CD4-positive, alpha-beta T cell (primary cell): ENCODE measurements at regions not wholly inside any gene's neighbourhood (a gene's known extent, or its start where the extent isn't known, plus 50 kb on each side); places are given as distances from the start of the nearest gene placed in this dataset.

ENCODE experiments used
- ATAC-seq: fragments of 200-7000 bp; cut with Tn5 transposase; one replicate; pipeline ENCODE4 v1.10.0; 2022; ENCODE audit warnings: mild to moderate bottlenecking; ENCODE audit not compliant: poor library complexity
- CTCF ChIA-PET: fragments of 350-600 bp; sonication (Branson Sonifier 250); formaldehyde crosslinking; loops from one replicate; lab custom pipeline; 2021; ENCODE audit warnings: antibody characterized with exemption, inconsistent platforms; lab: Charles Lee
- POLR2A ChIA-PET: fragments of 350-600 bp; sonication (Branson Sonifier 250); formaldehyde crosslinking; loops from one replicate; lab custom pipeline; 2021; ENCODE audit warnings: antibody characterized with exemption, inconsistent platforms; lab: Charles Lee
- DNase-seq, 14 experiments: peaks; one replicate each; pipeline ENCODE4 v3.0.0-alpha.2; 2013 to 2020; ENCODE audit warnings: mixed read lengths in 2 of 14
- H3K27ac ChIP-seq, 2 donors: one replicate each; pipeline versions ENCODE4 v1.5.1 to v1.7.0; 2013; ENCODE audit warnings: low read length in 2 of 2, low read depth in 1 of 2, mild to moderate bottlenecking in 1 of 2
- H3K27me3 ChIP-seq, 2 experiments: 1 replicate in 1 of 2; 2 replicates in 1 of 2; pipeline versions ENCODE4 v1.6.1 to v1.7.0; 2013; ENCODE audit warnings: low read length in 2 of 2, control low read depth in 1 of 2, mild to moderate bottlenecking in 1 of 2, moderate library complexity in 1 of 2; ENCODE audit not compliant: insufficient read depth in 2 of 2, control insufficient read depth in 1 of 2
- H3K36me3 ChIP-seq: one replicate; pipeline ENCODE4 v1.6.1; 2013; ENCODE audit warnings: low read length, control low read depth; ENCODE audit not compliant: insufficient read depth
- H3K4me1 ChIP-seq: one replicate; pipeline ENCODE4 v1.6.1; 2013; ENCODE audit warnings: low read length, control low read depth; ENCODE audit not compliant: insufficient read depth
- H3K4me3 ChIP-seq: one replicate; pipeline ENCODE4 v1.5.1; 2013; ENCODE audit warnings: mild to moderate bottlenecking, low read length, moderate library complexity
- H3K9me3 ChIP-seq, 2 experiments: 1 replicate in 1 of 2; 2 replicates in 1 of 2; pipeline versions ENCODE4 v1.6.1 to v1.7.0; 2013; ENCODE audit warnings: low read length in 2 of 2, mild to moderate bottlenecking in 2 of 2, control low read depth in 1 of 2, moderate library complexity in 1 of 2; ENCODE audit not compliant: control insufficient read depth in 1 of 2, insufficient read depth in 1 of 2
- H3K27ac Mint-ChIP-seq: one replicate; pipeline ENCODE4 v1.8.0; 2020; ENCODE audit warnings: mixed read lengths
- H3K27me3 Mint-ChIP-seq: one replicate; pipeline ENCODE4 v1.8.0; 2021; ENCODE audit warnings: mixed read lengths
- H3K36me3 Mint-ChIP-seq: one replicate; pipeline ENCODE4 v1.8.0; 2021; ENCODE audit warnings: low read depth, mixed read lengths
- H3K4me1 Mint-ChIP-seq: one replicate; pipeline ENCODE4 v1.8.0; 2021; ENCODE audit warnings: low read depth, mixed read lengths
- H3K4me3 Mint-ChIP-seq: one replicate; pipeline ENCODE4 v1.8.0; 2020; ENCODE audit warnings: mild to moderate bottlenecking, mixed read lengths
- H3K9me3 Mint-ChIP-seq: one replicate; pipeline ENCODE4 v1.8.0; 2020; ENCODE audit warnings: mixed read lengths
- intact Hi-C, 2 experiments: fragments of 100-400 bp; cut with DNase I in 1 of 2; cut with micrococcal nuclease in 1 of 2; formaldehyde crosslinking; loops; one replicate each; pipeline versions ENCODE4 v1.15.1 to v1.9.0; 2023 to 2025; cut with DNase I, micrococcal nuclease
- TF ChIP-seq, protein P1 (sequence below): fragments of 200-600 bp; IDR thresholded peaks from one replicate; pipeline ENCODE4 v1.8.0; 2022; ENCODE audit warnings: antibody characterized with exemption, mild to moderate bottlenecking

DNA sequence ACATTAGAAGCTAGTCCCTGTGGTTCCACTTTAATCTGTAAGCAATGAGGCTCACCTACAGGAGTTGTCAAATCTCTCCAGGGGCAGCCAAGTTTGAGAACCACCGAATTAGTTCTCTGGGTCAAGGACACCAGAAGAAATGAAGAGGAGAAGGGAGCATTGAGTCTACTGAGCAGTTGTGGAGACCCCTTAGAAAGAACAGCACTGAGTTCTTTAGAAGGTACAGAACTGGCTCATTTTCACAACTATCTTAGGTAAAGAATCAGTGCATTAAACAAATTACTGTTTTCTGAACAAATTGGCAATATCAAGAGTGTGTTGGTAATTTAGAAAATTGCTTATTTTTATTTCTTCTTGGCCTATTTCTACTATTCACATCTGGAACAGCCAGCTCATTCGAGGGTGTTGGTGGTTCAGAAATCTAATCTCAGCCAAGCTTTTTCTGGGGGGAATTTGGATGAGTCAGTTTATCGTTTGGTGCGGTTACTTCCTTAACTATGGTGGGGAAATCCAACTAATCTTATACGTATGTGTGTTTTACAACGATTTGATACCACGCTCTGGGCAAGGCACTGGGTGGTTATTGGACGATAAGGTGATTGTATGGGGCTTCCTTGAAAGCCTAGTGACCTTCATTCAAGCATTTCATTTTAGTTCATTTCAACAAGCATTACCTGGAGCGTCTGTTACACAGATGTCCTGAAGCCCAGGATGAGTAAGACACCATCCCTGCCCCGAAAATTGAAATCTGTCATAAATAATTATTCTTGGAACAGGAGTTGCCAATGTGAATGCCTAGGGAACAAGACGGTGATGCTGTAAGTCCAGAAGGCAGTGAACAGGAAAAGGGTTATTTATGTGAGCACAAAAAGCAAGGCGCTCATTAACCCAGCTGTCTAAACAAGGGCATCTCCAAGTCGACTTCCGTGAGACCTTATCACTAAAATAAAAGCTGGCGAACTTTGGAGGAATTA is 52.0 kb upstream of the TMPRSS2 start:
- no peak for ATAC-seq
- CTCF ChIA-PET, result no interaction called here
- H3K4me3 ChIP-seq, result no peak overlapping the region

DNA sequence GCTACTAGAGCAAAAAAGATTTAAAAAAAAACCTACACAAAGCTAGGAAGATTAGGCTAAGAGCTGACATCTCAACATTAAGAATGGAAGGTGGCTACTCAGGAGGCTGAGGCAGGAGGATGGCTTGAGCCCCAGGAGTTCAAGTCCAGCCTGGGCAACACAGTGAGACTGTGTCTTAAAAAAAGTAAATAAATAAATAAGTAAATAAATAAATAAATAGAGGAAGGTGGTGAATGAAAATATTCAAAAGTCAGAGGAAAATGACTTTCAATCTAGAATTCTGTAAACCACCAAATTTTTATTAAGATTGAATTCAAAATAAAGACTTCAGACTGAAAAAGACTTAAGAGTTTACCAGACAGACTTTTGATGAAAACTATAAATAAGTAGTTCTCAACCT is 50.9 kb upstream of the TMPRSS2 start:
- H3K27me3 Mint-ChIP-seq, result peaks cover 12% of the 10 kb centered on the region
- Histone ChIP-seq H3K27me3 (peaks cover 0 to 7% of the 10 kb centered on the region in 2 experiments), H3K27ac (no peak overlapping the region), H3K36me3 (no peaks in the 10 kb centered on the region), H3K4me1 (no peaks in the 10 kb centered on the region), H3K9me3 (no peaks in the 10 kb centered on the region), H3K4me3 (no peak overlapping the region)
- H3K4me3 Mint-ChIP-seq, result no peak overlapping the region
- ATAC-seq (no peak), DNase-seq (no peak)
- no peaks in the 10 kb centered on the region for H3K9me3 Mint-ChIP-seq
- TF ChIP-seq, protein P1, sequence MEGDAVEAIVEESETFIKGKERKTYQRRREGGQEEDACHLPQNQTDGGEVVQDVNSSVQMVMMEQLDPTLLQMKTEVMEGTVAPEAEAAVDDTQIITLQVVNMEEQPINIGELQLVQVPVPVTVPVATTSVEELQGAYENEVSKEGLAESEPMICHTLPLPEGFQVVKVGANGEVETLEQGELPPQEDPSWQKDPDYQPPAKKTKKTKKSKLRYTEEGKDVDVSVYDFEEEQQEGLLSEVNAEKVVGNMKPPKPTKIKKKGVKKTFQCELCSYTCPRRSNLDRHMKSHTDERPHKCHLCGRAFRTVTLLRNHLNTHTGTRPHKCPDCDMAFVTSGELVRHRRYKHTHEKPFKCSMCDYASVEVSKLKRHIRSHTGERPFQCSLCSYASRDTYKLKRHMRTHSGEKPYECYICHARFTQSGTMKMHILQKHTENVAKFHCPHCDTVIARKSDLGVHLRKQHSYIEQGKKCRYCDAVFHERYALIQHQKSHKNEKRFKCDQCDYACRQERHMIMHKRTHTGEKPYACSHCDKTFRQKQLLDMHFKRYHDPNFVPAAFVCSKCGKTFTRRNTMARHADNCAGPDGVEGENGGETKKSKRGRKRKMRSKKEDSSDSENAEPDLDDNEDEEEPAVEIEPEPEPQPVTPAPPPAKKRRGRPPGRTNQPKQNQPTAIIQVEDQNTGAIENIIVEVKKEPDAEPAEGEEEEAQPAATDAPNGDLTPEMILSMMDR, result no peak
- no peak overlapping the region for H3K27ac Mint-ChIP-seq
- no peaks in the 10 kb centered on the region for H3K4me1 Mint-ChIP-seq
- POLR2A ChIA-PET, result no interaction called here
- CTCF ChIA-PET, result no interaction called here
- no peaks in the 10 kb centered on the region for H3K36me3 Mint-ChIP-seq
- intact Hi-C loops, result no loop called here

More for the DNA sequence above, 52.0 kb upstream of the TMPRSS2 start:
- no peak overlapping the region for H3K27ac ChIP-seq
- TF ChIP-seq, protein P1, result no peak
- no peaks in the 10 kb centered on the region for H3K36me3 ChIP-seq
- peaks cover 12% of the 10 kb centered on the region for H3K27me3 Mint-ChIP-seq
- H3K4me1 ChIP-seq, result no peaks in the 10 kb centered on the region
- no peak overlapping the region for H3K4me3 Mint-ChIP-seq
- no peak for DNase-seq
- peaks cover 1% of the 10 kb centered on the region for H3K4me1 Mint-ChIP-seq
- intact Hi-C loops, result no loop called here
- H3K27ac Mint-ChIP-seq, result no peak overlapping the region
- no peaks in the 10 kb centered on the region for H3K9me3 ChIP-seq
- H3K27me3 ChIP-seq, result peaks cover 0 to 7% of the 10 kb centered on the region in 2 experiments
- no peaks in the 10 kb centered on the region for H3K36me3 Mint-ChIP-seq
- no peaks in the 10 kb centered on the region for H3K9me3 Mint-ChIP-seq
- POLR2A ChIA-PET, result no interaction called here

DNA sequence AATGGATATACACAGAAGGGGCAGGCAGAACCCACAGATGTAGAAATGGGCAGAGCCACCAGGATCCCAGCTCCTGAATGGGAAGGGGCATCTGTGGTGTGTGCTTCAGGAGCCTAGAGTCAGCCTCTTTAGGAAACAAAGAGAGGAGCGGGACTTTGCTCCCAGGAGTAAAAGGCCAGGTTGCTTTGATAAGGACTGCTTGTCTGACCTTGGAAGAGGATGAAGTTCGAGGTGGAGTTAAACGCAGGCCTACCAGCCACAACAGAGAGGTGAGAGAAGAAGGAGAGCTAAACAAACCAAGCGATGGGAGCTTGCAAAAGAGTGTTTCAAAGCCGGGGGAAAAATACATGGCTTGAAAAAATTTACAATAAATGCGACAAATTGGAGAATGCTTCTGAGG is 49.9 kb upstream of the TMPRSS2 start:
- no peak for DNase-seq
- Histone ChIP-seq H3K4me1 (no peaks in the 10 kb centered on the region), H3K36me3 (no peaks in the 10 kb centered on the region), H3K4me3 (no peak overlapping the region), H3K27ac (no peak overlapping the region), H3K9me3 (no peaks in the 10 kb centered on the region), H3K27me3 (peaks cover 0 to 7% of the 10 kb centered on the region in 2 experiments)
- Mint-ChIP-seq H3K27ac (no peak overlapping the region), H3K9me3 (no peaks in the 10 kb centered on the region), H3K27me3 (peaks cover 12% of the 10 kb centered on the region), H3K36me3 (no peaks in the 10 kb centered on the region), H3K4me1 (no peaks in the 10 kb centered on the region), H3K4me3 (no peak overlapping the region)
- POLR2A ChIA-PET, result no interaction called here
- CTCF ChIA-PET, result no interaction called here
- TF ChIP-seq, protein P1, result no peak
- intact Hi-C loops, result no loop called here
- no peak for ATAC-seq
